Neural cell (in vitro differentiated cells): ENCODE measurements at regions not wholly inside any gene's neighbourhood (a gene's known extent, or its start where the extent isn't known, plus 50 kb on each side); places are given as distances from the start of the nearest gene placed in this dataset.

Source experiments
- H2AFZ ChIP-seq: fragments of 200-600, 300-800 bp; sonication (generic), shearing (Covaris generic); 2 replicates; pipeline ENCODE4 v1.6.0; 2014; ENCODE audit warnings: low read depth, mild to moderate bottlenecking, antibody characterized with exemption, low read length, moderate library complexity
- H3F3A ChIP-seq: fragments of 200-600 bp; shearing (Covaris generic); 2 replicates; pipeline ENCODE4 v1.6.1; 2016; ENCODE audit warnings: mild to moderate bottlenecking, moderate library complexity, mixed read lengths, antibody characterized with exemption, low read length; ENCODE audit not compliant: insufficient read depth, poor library complexity, severe bottlenecking
- H3K27ac ChIP-seq: fragments of 200-600, 300-800 bp; sonication (generic), shearing (Covaris generic); 2 replicates; pipeline ENCODE4 v1.5.1; 2014; ENCODE audit warnings: mild to moderate bottlenecking, low read length, moderate library complexity
- H3K27me3 ChIP-seq: fragments of 300-800, 200-600 bp; sonication (generic), shearing (Covaris generic); 2 replicates; pipeline ENCODE4 v1.6.0; 2014; ENCODE audit warnings: mild to moderate bottlenecking, low read depth, low read length, moderate library complexity; ENCODE audit not compliant: insufficient read depth
- H3K36me3 ChIP-seq: fragments of 300-800, 200-600 bp; sonication (generic), shearing (Covaris generic); 2 replicates; pipeline ENCODE4 v1.5.1; 2014; ENCODE audit warnings: mild to moderate bottlenecking, antibody characterized with exemption, low read length, moderate library complexity; ENCODE audit not compliant: insufficient read depth
- H3K4me2 ChIP-seq: fragments of 300-800, 200-600 bp; sonication (generic), shearing (Covaris generic); 2 replicates; pipeline ENCODE4 v1.6.0; 2014; ENCODE audit warnings: mild to moderate bottlenecking, low read length
- H3K4me3 ChIP-seq: fragments of 300-800, 200-600 bp; sonication (generic), shearing (Covaris generic); 2 replicates; pipeline ENCODE4 v1.5.1; 2014; ENCODE audit warnings: mild to moderate bottlenecking, low read length, moderate library complexity
- H3K79me2 ChIP-seq: fragments of 200-600 bp; shearing (Covaris generic); replicated peaks from 2 replicates; pipeline ENCODE4 v1.6.0; 2014; ENCODE audit warnings: mild to moderate bottlenecking, low read length, moderate library complexity; ENCODE audit not compliant: insufficient read depth
- H3K9ac ChIP-seq: fragments of 300-800, 200-600 bp; sonication (generic), shearing (Covaris generic); 2 replicates; pipeline ENCODE4 v1.6.1; 2016; ENCODE audit warnings: mild to moderate bottlenecking, low read length, mixed read lengths
- H3K9me2 ChIP-seq: fragments of 200-600 bp; shearing (Covaris generic); 2 replicates; pipeline ENCODE4 v1.6.1; 2016; ENCODE audit warnings: mild to moderate bottlenecking, low read length, mixed read lengths; ENCODE audit not compliant: insufficient read depth
- H3K9me3 ChIP-seq: fragments of 200-600, 300-800 bp; sonication (generic), shearing (Covaris generic); 2 replicates; pipeline ENCODE4 v1.6.1; 2016; ENCODE audit warnings: mild to moderate bottlenecking, mixed run types, low read length, moderate library complexity, mixed read lengths
- H4K20me1 ChIP-seq: fragments of 200-600 bp; shearing (Covaris generic); 2 replicates; pipeline ENCODE4 v1.6.1; 2016; ENCODE audit warnings: mild to moderate bottlenecking, mixed run types; ENCODE audit not compliant: insufficient read depth
- EP300 ChIP-seq: fragments of 450-650 bp; conservative IDR thresholded peaks from 2 replicates; pipeline ENCODE4 v1.6.1; 2014; ENCODE audit warnings: antibody characterized with exemption, mild to moderate bottlenecking, moderate library complexity; ENCODE audit not compliant: poor library complexity, severe bottlenecking
- EZH2 ChIP-seq: fragments of 200-600, 300-800 bp; shearing (Covaris generic), sonication (generic); IDR thresholded peaks from 2 replicates; pipeline ENCODE4 v1.6.1; 2014; ENCODE audit warnings: antibody characterized with exemption, low read length, borderline replicate concordance, mild to moderate bottlenecking; ENCODE audit not compliant: insufficient read depth, poor library complexity, severe bottlenecking
- MXI1 ChIP-seq: fragments of 450-650 bp; conservative IDR thresholded peaks from 2 replicates; pipeline ENCODE4 v1.6.1; 2014; ENCODE audit warnings: antibody characterized with exemption, mild to moderate bottlenecking; ENCODE audit not compliant: poor library complexity, severe bottlenecking
- POLR2AphosphoS5 ChIP-seq: IDR thresholded peaks from 2 replicates; pipeline ENCODE4 v1.6.1; 2012
- RAD21 ChIP-seq: fragments of 450-650 bp; conservative IDR thresholded peaks from 2 replicates; pipeline ENCODE4 v1.6.1; 2014; ENCODE audit warnings: antibody characterized with exemption, mild to moderate bottlenecking, moderate library complexity
- SMC3 ChIP-seq: fragments of 450-650 bp; conservative IDR thresholded peaks from 2 replicates; pipeline ENCODE4 v1.6.1; 2014; ENCODE audit warnings: antibody characterized with exemption, mild to moderate bottlenecking, moderate library complexity; ENCODE audit not compliant: poor library complexity
- TAF1 ChIP-seq: IDR thresholded peaks from 2 replicates; pipeline ENCODE4 v1.6.1; 2012; ENCODE audit warnings: low read depth
- TF ChIP-seq, protein P1 (sequence below): IDR thresholded peaks from 2 replicates; pipeline ENCODE4 v1.6.1; 2012; ENCODE audit warnings: borderline replicate concordance
- TF ChIP-seq, protein P2 (sequence below): fragments of 450-650 bp; IDR thresholded peaks from 2 replicates; pipeline ENCODE4 v1.5.1; 2014; ENCODE audit warnings: antibody characterized with exemption, mild to moderate bottlenecking, moderate library complexity; ENCODE audit not compliant: poor library complexity, severe bottlenecking

DNA sequence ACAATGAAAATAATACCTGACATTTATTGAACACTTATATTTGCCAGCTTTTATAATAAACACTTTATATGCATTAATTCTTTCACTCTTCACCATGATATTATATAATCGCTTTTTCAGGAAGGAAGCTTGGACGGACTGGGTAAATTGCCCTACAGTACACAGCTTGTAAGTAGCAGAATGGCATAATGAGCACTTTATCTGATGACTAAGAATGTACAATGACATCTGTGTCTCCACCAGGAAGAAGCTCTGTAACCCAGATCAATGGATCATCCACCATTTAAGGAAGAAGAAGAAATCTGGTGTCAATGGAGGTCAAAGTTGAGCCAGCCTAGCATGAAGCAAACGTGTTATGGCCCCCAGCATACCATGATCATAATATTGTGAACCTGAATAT, 444.0 kb upstream of the SPHKAP start:
- H3K9ac ChIP-seq, result no peak overlapping the region
- no peaks in the 10 kb centered on the region for H3K79me2 ChIP-seq

DNA sequence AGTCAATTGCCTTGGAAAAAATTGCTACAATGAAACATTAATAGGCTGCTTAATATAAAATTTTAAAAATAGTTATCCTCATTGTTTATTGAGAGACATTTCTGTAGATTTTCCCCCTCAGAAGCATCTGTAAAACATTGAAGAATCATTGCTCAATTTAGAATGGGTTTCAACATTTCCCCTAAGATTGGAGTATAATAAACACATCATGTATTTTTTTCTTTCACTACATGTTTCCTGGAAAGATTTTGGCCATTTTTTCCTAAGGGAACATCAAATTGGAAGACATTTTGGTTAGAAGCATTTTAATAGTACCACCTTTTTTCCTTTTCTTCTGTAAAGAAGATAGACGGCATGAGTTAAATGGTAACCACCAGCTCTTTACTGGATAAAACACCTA, 443.2 kb upstream of the SPHKAP start:
- H3K36me3 ChIP-seq, result no peaks in the 10 kb centered on the region

More for the DNA sequence above, 444.0 kb upstream of the SPHKAP start:
- no peaks in the 10 kb centered on the region for H3K36me3 ChIP-seq
- no peak overlapping the region for H3K4me2 ChIP-seq
- no peak overlapping the region for H3K27ac ChIP-seq
- H3F3A ChIP-seq, result no peaks in the 10 kb centered on the region
- H3K9me2 ChIP-seq, result no peaks in the 10 kb centered on the region
- no peaks in the 10 kb centered on the region for H3K9me3 ChIP-seq
- H4K20me1 ChIP-seq, result no peaks in the 10 kb centered on the region
- H3K27me3 ChIP-seq, result no peaks in the 10 kb centered on the region
- TF ChIP-seq, protein P1, sequence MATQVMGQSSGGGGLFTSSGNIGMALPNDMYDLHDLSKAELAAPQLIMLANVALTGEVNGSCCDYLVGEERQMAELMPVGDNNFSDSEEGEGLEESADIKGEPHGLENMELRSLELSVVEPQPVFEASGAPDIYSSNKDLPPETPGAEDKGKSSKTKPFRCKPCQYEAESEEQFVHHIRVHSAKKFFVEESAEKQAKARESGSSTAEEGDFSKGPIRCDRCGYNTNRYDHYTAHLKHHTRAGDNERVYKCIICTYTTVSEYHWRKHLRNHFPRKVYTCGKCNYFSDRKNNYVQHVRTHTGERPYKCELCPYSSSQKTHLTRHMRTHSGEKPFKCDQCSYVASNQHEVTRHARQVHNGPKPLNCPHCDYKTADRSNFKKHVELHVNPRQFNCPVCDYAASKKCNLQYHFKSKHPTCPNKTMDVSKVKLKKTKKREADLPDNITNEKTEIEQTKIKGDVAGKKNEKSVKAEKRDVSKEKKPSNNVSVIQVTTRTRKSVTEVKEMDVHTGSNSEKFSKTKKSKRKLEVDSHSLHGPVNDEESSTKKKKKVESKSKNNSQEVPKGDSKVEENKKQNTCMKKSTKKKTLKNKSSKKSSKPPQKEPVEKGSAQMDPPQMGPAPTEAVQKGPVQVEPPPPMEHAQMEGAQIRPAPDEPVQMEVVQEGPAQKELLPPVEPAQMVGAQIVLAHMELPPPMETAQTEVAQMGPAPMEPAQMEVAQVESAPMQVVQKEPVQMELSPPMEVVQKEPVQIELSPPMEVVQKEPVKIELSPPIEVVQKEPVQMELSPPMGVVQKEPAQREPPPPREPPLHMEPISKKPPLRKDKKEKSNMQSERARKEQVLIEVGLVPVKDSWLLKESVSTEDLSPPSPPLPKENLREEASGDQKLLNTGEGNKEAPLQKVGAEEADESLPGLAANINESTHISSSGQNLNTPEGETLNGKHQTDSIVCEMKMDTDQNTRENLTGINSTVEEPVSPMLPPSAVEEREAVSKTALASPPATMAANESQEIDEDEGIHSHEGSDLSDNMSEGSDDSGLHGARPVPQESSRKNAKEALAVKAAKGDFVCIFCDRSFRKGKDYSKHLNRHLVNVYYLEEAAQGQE, result no peak
- no peak for TF ChIP-seq SMC3
- no peak for TF ChIP-seq EP300
- TF ChIP-seq POLR2AphosphoS5, result no peak
- TF ChIP-seq TAF1, result no peak
- TF ChIP-seq MXI1, result no peak
- no peak for TF ChIP-seq RAD21
- TF ChIP-seq EZH2, result no peak
- no peak overlapping the region for H3K4me3 ChIP-seq
- H2AFZ ChIP-seq, result no peak overlapping the region

More for the DNA sequence above, 443.2 kb upstream of the SPHKAP start:
- H3K79me2 ChIP-seq, result no peaks in the 10 kb centered on the region
- H3K9ac ChIP-seq, result no peak overlapping the region
- no peak overlapping the region for H3K4me3 ChIP-seq
- no peaks in the 10 kb centered on the region for H3K9me2 ChIP-seq
- no peak overlapping the region for H3K27ac ChIP-seq
- no peak for TF ChIP-seq EZH2
- no peak for TF ChIP-seq MXI1
- TF ChIP-seq POLR2AphosphoS5, result no peak
- TF ChIP-seq, protein P1, result no peak
- TF ChIP-seq, protein P2, sequence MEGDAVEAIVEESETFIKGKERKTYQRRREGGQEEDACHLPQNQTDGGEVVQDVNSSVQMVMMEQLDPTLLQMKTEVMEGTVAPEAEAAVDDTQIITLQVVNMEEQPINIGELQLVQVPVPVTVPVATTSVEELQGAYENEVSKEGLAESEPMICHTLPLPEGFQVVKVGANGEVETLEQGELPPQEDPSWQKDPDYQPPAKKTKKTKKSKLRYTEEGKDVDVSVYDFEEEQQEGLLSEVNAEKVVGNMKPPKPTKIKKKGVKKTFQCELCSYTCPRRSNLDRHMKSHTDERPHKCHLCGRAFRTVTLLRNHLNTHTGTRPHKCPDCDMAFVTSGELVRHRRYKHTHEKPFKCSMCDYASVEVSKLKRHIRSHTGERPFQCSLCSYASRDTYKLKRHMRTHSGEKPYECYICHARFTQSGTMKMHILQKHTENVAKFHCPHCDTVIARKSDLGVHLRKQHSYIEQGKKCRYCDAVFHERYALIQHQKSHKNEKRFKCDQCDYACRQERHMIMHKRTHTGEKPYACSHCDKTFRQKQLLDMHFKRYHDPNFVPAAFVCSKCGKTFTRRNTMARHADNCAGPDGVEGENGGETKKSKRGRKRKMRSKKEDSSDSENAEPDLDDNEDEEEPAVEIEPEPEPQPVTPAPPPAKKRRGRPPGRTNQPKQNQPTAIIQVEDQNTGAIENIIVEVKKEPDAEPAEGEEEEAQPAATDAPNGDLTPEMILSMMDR, result no peak
- no peak for TF ChIP-seq EP300
- TF ChIP-seq TAF1, result no peak
- TF ChIP-seq SMC3, result no peak
- no peak for TF ChIP-seq RAD21
- no peak overlapping the region for H2AFZ ChIP-seq
- H4K20me1 ChIP-seq, result no peaks in the 10 kb centered on the region
- H3K4me2 ChIP-seq, result no peak overlapping the region
- no peaks in the 10 kb centered on the region for H3K9me3 ChIP-seq
- no peaks in the 10 kb centered on the region for H3F3A ChIP-seq
- no peaks in the 10 kb centered on the region for H3K27me3 ChIP-seq
